ENCODE measurements at regions not wholly inside any gene's neighbourhood (a gene's known extent, or its start where the extent isn't known, plus 50 kb on each side); places are given as distances from the start of the nearest gene placed in this dataset.

DNA sequence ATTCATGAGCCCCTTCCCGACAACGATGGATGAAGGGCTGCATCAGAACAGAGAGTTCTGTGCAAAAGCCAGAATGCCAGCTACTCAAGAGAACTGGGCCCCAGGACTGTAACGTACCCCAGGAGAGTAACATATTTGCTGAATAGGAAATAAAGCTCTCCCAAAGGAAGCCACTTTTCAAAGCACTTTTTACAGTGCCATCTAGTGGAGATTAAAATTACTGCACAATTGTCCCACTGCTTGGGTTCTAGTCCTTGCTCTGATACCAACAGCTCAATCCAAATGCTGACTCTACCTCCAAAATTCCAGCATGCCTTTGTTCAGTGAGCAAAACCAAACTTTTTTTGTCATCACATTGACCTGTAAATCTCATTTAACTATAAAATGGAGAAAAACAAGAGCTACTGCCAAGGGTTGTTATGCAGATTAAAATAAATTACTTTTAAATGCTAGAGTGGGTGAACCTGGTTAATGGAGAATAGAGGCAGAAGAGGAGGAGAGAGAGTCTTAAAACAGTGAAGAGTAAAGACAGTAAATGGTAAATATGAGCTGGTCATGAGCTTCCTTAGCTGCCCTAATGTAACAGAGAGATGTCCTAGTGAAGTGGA lies 87.6 kb upstream of the FSHB start:
- ChIA-PET RAD21 (ENCODE audit: low non-redundant PET in 1 of 2, low total read pairs in 2 of 2, uncharacterized antibody in 2 of 2, unreplicated experiment in 2 of 2) (interaction anchor here in 1 of 2 experiments (1.6 kb wide), 1 partner anchor 695 kb away, joined by 3 read pairs; no protein-coding TSS in a partner anchor), CTCF (interaction anchor here (0.6 to 3.3 kb wide), 10 partner anchors 10 to 799 kb away, joined by 3 to 37 read pairs (median 5); no protein-coding TSS in a partner anchor), POLR2A (interaction anchor here (0.5 kb wide), 1 partner anchor 710 kb away, joined by 3 read pairs; no protein-coding TSS in a partner anchor)
- H3K27ac ChIP-seq (ENCODE audit: low read depth, low read length) = no peak overlapping the region
- H4K20me1 ChIP-seq (ENCODE audit: insufficient read depth) = no peaks in the 10 kb centered on the region
- intact Hi-C loops (cut with micrococcal nuclease) = loop anchor here (1.0 to 10.0 kb wide), 3 partner anchors 695 to 1168 kb away; no protein-coding TSS in a partner anchor
- H3K4me2 ChIP-seq (ENCODE audit: low read length) = no peak overlapping the region
- no peaks in the 10 kb centered on the region for H3K27me3 ChIP-seq (ENCODE audit: insufficient read depth, low read length)
- no peak overlapping the region for H3K9ac ChIP-seq (ENCODE audit: low read length)
- TF ChIP-seq EZH2phosphoT487 (IDR thresholded peaks at IDR 0.05; ENCODE audit: borderline replicate concordance) = no peak
- TF ChIP-seq TCF7L2 (IDR thresholded peaks at IDR 0.05; ENCODE audit: borderline replicate concordance, extremely low read depth, insufficient read depth, insufficient read length) = no peak
- no peak for TF ChIP-seq CBX3 (IDR thresholded peaks at IDR 0.05; ENCODE audit: low read depth)
- TF ChIP-seq, protein P1, sequence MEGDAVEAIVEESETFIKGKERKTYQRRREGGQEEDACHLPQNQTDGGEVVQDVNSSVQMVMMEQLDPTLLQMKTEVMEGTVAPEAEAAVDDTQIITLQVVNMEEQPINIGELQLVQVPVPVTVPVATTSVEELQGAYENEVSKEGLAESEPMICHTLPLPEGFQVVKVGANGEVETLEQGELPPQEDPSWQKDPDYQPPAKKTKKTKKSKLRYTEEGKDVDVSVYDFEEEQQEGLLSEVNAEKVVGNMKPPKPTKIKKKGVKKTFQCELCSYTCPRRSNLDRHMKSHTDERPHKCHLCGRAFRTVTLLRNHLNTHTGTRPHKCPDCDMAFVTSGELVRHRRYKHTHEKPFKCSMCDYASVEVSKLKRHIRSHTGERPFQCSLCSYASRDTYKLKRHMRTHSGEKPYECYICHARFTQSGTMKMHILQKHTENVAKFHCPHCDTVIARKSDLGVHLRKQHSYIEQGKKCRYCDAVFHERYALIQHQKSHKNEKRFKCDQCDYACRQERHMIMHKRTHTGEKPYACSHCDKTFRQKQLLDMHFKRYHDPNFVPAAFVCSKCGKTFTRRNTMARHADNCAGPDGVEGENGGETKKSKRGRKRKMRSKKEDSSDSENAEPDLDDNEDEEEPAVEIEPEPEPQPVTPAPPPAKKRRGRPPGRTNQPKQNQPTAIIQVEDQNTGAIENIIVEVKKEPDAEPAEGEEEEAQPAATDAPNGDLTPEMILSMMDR (IDR thresholded peaks at IDR 0.05 in 2 of 3, conservative IDR thresholded peaks at IDR 0.05 in 1 of 3; ENCODE audit: borderline replicate concordance in 1 of 3, insufficient read depth in 1 of 3, low read depth in 2 of 3, low read length in 2 of 3) = peak; percentile 27 to 76 (median 56); a peak in 5 of 6 replicates
- TF ChIP-seq POLR2AphosphoS5 (IDR thresholded peaks at IDR 0.05; ENCODE audit: low read depth, low read length) = no peak
- TF ChIP-seq ZNF274 (IDR thresholded peaks at IDR 0.05; ENCODE audit: low read depth, low read length) = no peak
- no peak for TF ChIP-seq CEBPB (IDR thresholded peaks at IDR 0.05; ENCODE audit: low read depth)
- no peak for TF ChIP-seq EZH2 (IDR thresholded peaks at IDR 0.05)
- no peak for TF ChIP-seq YY1 (IDR thresholded peaks at IDR 0.05; ENCODE audit: extremely low read depth, insufficient replicate concordance, low read depth, low read length)
- peak; percentile 44 for TF ChIP-seq RAD21 (IDR thresholded peaks at IDR 0.05; ENCODE audit: low read depth)
- no peak for TF ChIP-seq EGR1 (IDR thresholded peaks at IDR 0.05; ENCODE audit: low read depth)
- TF ChIP-seq, protein P2, sequence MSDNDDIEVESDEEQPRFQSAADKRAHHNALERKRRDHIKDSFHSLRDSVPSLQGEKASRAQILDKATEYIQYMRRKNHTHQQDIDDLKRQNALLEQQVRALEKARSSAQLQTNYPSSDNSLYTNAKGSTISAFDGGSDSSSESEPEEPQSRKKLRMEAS (IDR thresholded peaks at IDR 0.05) = no peak
- no peak for TF ChIP-seq SP1 (IDR thresholded peaks at IDR 0.05; ENCODE audit: low read depth)
- TF ChIP-seq POLR2A (IDR thresholded peaks at IDR 0.05; ENCODE audit: borderline replicate concordance, extremely low read depth, insufficient read depth, insufficient read length) = no peak
- no peaks in the 10 kb centered on the region for H3K9me2 ChIP-seq (ENCODE audit: insufficient read depth)
- no peaks in the 10 kb centered on the region for H3K36me3 ChIP-seq (ENCODE audit: control insufficient read depth in 1 of 2, insufficient read depth in 2 of 2, low read length in 2 of 2)
- H2AFZ ChIP-seq (ENCODE audit: low read depth, low read length, poor library complexity, severe bottlenecking) = no peak overlapping the region
- H3K4me3 ChIP-seq (replicated peaks in 1 of 2; ENCODE audit: low read depth in 1 of 2, low read length in 2 of 2) = no peak overlapping the region
- no peaks in the 10 kb centered on the region for H3K4me1 ChIP-seq (ENCODE audit: control insufficient read depth in 1 of 2, insufficient read depth in 2 of 2, low read length in 2 of 2)
- DNase-seq (ENCODE audit: low read depth, low spot score) = peak; percentile 16
- no TSS peak for BruUV-seq (replicated peaks)
- ATAC-seq = peak; percentile 67
- no peaks in the 10 kb centered on the region for H3K79me2 ChIP-seq (ENCODE audit: insufficient read depth, low read length)
- no peaks in the 10 kb centered on the region for H3K9me3 ChIP-seq (ENCODE audit: control insufficient read depth in 1 of 2, insufficient read depth in 1 of 2, low read depth in 1 of 2, low read length in 2 of 2)

All from HCT116 (cell line).